Activated CD4-positive, alpha-beta T cell treated with anti-CD3 and anti-CD28 coated beads, Interleukin-2, amount 50 U/mL, for 48 hours (primary cell): ENCODE measurements at regions not wholly inside any gene's neighbourhood (a gene's known extent, or its start where the extent isn't known, plus 50 kb on each side); places are given as distances from the start of the nearest gene placed in this dataset.
"Not testable (repeated sequence)": the region's sequence is repeated elsewhere in the genome, so short reads cannot be mapped to it uniquely, and the experiment has no call there.

Experiments used
- DNase-seq, 2 experiments: peaks; one replicate each; pipeline ENCODE4 v3.0.0-alpha.2; 2020

DNA sequence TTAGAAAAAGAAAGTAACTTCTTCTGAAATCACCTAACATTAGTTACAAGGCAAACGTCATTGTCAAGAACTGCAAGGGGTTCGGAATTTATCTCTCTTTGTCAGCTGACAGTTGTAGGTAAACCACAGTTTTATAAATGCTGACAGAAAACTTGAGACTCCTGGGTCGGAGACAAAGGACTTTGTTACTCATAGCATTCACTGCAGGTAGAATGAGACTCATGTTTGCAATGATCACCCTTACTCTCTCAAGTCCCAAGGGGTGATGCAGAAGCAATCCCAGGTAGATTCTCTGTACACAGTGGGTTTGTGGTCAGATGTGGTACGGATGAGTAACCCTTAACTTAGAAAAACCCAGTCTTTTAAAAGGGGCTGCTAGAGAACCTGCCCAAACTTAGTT is 757.8 kb downstream of the TRIB2 start:
- DNase-seq = no peak

DNA sequence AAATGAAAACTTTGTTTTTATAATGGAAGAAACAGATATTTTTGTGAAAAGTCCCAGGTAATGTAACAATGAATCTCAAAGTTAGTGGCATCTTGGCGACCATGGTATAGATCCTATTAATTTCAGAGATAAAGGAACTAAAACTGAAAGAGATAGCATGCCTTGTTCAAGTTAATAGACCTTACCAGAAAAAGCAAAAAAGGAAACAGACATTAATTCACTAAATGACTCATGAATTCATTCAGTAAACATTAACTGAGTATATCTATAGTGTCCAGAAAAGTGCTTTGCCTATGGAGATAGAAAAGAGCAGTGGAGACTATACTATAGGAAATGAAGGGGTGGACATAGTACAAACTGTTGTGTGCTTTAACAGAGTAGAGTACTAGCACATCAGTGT is 763.3 kb downstream of the TRIB2 start:
- no peak for DNase-seq

DNA sequence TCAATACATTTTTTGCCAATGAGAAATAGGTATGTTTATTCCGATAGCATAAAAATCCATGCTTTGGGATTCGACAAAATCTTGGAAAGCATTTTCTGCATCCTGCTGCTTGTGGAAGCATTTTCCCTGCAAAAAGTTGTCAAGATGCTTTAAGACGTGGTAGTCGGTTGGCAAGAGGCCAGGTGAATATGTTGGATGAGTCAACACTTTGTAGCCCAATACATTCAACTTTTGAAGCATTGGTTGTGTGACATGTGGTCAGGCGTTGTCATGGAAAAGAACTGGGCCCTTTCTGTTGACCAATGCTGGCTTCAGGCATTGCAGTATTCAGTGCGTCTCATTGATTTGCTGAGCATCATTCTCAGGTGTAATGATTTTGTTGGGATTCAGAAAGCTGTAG is 764.5 kb downstream of the TRIB2 start:
- DNase-seq = no peak

DNA sequence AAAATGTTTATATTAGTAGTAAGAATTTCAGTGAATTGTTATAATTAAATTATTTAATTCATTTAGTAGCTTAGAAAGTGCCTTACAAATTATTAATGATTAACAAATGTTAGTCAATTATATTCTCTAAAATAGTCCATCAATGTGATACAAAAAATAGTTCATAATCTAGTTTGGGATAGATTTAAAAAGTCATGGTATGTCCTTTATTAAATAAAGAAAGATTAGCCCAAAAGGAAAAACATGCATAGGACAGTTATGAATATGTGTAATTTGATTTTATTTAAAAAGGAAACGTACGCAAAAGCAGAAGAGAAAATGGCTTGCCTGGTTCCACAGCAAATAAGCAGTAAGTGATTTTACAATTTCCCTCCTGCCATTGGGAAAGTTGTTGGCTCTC is 768.5 kb downstream of the TRIB2 start:
- no peak for DNase-seq

DNA sequence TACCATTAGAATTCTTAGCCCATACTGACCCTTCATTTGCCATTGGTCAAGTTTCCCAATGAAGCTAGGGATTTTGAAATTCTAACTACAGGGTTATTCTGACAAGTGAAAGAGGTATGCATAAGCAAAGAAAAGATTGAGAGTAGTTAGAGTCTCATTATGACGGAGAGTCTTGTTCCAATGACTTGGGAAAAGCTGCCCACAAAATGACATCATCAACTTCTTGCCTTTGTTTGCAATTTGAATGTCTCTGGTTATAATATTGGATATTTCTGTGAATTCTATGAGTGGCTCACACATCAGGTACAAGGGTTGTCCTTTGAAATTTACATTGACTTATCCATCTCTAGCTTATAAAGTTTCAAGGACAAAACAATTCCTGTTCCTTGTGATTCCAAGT is 772.2 kb downstream of the TRIB2 start:
- DNase-seq = no peak

DNA sequence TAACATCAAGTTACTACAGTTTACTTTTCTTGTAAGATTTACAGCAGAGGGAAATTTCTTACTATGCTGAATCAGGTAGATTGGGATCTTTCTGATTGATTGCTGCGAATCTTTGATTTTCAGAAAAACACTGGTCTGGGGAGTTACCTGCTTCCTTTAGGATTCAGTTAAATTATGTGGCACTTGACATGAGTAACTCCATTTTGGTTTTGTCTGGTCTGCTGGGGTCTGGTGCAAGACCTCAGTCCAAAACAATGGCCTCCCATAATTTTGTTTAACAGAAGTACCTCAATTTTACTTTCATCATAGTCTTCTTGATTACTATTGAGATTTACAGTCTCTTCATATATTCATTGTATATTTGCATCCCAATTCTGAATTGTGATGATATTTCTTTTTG is 775.5 kb downstream of the TRIB2 start:
- no peak for DNase-seq

DNA sequence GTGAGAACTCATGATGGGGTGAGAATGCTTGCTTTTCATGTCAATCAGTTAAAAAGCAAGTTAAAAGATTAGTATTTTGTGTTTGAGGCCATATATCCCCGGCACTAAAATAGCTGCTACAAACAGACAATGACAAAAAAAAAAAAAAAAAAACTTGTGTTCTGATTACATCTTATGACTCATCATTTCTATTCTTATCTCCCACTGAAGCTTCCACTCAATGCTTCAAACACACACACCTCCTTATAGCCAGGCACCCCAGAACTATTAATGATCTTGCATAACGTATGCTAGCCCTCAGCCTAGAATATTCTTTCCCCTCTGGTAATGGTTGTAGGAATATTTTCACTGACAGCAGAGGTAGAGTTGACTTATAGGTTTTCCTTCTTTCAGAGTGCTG is 778.3 kb downstream of the TRIB2 start:
- DNase-seq = no peak

DNA sequence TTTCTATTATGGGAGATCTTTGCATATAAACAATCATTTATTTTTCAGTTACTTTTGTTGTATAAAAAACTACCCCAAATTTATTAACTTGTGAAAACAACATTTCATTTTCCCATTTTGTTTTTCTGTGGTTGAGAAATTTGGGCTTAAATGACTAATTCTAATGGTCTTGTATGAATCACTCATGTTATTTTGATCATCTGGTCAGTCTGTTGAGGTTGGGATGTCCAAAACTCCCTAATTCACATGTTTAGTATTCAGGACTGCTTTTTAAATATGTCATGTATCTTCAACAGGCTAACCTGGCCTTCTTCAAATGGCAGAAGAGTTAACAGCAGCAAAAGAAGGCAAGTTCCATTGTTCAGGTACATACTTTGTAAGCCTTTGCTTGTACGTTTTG is 788.1 kb downstream of the TRIB2 start:
- DNase-seq = no peak

DNA sequence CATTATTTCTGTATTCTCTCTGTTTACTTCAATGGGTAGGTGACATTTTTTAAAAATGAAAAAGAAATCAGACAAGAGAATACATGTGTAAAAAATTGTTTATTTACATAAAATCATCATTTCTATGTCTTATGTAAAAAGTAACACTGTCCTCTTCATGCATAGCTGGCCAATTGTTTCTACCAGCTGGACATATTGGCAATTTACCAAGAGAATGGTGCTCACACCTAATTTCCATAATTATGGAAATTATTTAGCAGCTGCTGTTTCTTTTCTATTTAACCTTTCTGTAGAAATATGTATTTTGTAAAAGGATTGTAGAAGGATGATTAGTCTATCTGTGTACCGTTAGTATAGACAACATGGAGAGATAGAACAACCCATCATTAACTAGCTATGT is 791.9 kb downstream of the TRIB2 start:
- DNase-seq = no peak

DNA sequence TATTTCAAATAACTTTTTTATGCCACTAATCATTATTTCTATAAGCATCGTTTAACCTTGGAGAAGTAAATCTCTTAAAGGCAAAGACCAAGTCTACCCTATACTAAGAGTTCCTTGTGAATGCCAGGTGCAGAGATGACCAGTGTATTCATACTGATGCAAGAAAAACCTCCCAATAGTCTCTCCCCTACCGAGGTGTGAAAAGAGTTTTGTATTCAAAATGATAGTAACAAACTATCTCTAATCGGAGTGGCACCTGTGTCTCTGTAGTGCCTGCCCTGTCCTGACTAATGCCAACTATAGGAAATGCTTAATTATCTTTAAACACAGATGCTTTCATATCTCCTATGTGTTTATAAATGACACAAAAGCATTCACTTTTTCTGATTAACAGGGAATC is 798.5 kb downstream of the TRIB2 start:
- DNase-seq = no peak

DNA sequence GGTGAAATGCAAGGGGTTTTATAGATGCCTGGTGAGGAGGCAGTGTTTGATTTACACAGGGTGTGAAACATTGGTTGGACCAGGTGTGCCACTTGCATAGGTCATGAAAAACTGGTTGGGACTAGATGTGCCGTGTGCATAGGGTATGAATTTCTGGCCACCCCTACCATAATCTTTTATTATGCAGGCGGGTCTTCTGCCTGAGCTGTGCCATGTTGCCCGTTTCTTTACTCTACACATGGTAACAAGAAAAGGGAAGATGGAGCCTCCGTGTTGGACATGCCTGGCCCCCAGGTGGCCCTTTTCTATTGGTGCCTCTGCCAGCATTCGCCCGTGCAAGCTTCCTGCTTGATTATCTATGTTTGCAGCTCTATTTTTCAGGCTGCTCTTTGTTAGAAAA is 805.4 kb downstream of the TRIB2 start:
- no peak for DNase-seq

DNA sequence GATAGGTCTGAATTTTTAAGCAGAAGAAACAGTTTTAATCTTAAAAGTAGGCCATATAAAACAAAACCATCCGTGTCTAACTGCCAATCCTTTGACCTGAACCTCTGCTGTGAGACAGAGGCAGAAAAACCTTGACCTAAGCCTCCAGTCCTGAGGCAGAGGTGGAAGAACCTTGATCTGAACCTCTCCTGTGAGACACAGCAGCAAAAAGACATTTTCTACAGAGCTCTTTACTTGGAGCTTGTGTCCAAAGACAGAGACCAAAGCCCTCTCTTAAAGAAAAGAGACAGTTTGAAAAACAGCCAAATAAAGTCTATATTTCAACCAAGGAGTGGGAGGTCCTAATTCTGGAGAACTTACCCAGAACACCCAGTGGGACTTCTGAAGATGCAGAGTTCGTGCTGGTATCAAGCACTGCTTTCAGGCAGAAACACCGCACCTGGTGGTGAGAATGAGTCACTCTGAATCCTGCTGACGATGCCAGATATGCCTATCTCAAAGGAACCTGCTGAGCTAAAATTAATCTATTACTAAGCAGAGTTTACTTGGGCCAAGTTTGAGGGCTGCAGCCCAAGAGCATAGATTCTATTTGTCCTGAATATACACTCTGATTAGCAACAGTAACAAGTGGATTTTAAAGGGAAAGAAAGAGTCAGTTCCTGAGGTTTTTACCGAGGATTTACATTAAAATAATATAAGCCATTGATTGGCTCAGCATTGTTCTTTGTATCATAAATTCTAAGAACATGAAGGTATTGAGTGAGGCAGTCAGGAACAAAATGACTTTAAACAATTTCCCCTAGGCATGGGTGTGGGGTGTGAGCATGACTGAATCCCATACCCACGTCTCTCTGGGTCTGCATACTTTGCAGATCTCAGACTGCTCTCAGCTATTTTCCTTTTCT is 806.4 kb downstream of the TRIB2 start:
- no peak for DNase-seq

DNA sequence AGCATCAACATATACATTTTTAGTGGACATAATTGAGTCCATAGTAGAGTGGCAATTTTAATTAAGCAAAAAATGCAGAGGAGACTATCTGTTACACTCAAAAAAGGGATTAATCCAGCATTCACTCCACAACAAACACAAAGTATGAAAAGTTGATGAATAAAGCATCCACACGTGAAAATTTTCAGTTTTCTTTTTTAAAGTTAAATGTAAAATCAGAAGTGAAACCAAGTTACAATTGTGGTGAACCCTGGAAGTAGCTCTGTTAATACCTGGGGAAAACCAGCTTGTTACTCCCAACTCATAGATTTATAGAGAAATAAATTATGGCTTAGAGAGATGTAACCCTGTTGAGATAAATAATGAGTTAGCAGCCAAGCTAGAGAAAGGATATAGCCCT is 807.8 kb downstream of the TRIB2 start:
- DNase-seq = no peak

DNA sequence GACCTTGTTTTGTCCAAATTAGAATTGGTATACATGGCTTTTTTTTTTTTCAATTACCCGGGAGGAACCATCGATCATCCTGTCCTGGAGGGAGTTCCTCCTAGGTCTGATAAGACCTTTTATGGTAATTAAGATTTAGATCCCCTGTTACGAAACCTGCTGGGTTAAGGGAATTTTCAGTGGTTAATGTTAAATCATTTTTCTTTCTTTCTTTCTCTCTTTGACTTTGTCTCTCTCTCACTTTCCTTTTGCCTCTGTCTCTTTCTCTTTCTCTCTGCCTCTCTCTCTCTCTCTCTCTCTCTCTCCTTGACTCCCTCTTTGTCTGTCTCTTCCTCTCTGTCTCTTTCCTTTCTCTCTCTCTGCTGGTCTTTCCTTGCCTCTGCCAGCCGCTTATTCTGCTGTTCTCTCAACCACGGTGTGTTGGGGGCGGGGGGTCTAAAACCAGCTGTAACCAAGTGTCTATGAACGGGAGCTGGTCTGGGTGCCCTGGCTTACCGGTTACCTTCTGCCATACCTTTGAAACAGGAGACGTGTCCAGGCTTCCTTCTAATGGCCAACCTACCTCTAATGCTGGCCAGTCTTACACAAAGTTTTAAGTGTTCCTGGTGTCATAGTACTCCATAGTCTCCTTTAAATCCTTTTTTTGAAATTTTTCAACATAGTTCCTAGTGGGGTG is 815.1 kb downstream of the TRIB2 start:
- not testable (repeated sequence) for DNase-seq

DNA sequence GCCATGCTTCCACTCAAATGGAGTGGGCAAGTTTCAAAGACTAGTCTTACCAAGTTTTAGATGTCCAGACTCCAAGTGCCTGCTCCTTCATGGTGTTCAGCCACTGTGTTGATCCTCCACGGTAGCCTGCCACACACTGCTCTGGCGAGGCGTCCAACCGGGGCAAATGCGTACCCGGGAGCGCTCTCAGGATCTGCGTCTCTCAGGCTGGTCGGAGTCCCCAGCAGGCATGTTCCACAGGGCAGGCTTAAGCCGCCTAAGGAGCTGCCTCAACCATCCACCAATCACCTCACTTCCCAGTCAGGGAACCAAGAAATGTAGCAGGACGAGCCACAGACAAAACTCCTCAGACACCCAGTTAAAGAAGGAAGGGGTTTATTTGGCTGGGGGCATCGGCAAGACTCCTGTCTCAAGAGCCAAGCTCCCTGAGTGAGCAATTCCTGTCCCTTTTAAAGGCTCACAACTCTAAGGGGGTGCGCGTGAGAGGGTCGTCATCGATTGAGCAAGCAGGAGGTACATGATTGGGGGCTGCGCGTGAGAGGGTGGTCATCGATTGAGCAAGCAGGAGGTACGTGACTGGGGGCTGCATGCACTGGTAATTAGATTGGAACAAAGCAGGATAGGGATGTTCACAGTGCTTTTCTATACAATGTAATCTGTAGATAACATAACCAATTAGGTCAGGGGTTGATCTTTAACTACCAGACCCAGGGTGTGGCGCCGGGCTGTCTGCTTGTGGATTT is 816.2 kb downstream of the TRIB2 start:
- DNase-seq = not testable (repeated sequence)

DNA sequence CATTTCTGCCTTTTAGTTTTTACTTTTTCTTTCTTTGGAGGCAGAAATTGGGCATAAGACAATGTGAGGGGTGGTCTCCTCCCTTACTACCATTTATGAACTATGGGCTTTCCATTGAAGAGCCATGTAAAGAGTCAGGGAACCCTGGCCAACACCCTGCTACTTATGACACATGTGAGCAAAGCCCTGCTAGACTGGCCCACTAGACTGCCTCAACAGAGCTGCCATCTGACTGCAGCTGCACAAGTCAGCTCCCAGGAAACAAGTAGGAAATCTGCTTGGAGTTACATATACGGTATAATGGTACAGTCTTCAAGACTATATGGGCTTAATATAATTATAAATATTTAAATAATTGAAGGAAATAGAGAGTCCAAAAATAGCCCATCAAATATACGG is 816.8 kb downstream of the TRIB2 start:
- no peak for DNase-seq

DNA sequence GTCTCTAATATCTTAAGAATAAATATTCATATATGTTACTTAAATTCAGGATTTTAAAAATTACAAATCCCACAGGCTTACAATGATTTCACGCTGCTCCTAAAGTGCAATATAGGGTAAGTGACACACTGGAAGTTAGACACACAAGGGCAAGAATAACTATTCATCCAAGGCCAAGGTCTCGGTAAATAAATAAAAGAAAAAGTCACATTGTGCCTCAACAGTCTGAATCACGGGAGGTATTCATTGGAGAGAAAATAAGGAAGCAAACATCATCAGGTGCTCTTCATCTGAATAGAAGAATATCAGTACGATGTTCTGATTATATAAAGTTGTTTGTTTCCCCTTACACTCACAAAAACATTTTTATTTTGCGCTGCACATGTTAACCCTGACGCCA is 820.2 kb downstream of the TRIB2 start:
- no peak for DNase-seq

DNA sequence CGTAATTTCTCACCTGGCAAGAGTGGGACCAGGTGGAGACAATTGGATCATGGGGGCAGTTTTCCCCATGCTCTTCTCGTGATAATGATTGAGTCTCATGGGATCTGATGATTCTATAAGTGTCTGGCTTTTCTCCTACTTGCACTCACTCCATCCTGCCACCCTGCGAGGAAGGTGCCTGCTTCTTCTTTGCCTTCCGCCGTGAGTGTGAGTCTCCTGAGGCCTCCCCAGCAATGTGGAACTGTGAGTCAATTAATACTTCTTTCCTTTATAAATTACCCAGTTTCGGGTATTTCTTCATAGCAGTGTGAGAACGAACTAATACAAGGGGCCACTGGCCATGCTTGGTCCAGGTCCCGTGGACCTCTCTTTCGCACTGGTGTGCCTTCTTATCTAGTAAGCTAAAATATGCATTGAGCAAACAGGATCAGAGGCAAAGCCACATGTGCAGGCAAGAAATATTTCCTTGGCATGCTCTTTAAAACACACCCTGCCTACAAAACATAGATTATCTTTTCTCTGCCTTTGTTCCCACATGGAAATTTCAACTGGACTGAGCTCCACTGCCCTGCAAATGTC is 821.1 kb downstream of the TRIB2 start:
- DNase-seq = no peak

DNA sequence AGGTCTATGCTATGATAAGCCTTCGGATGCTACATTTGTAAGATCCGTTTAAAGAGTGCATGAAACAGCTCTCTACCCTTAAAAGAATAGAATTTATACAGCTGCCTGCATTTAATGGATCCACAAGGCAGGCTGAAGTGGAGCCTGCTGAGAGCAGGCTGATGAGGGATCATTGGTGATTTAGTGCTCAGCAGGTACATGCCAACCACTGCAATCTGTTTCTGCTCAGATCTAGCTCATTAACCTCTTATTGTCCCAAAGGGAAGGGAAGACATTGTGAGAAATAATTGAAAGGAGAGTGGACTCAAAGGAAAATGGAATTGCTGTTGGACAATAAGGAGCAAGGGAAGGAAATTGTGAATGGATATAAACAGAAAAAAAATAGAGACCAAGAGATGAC is 822.6 kb downstream of the TRIB2 start:
- no peak for DNase-seq

DNA sequence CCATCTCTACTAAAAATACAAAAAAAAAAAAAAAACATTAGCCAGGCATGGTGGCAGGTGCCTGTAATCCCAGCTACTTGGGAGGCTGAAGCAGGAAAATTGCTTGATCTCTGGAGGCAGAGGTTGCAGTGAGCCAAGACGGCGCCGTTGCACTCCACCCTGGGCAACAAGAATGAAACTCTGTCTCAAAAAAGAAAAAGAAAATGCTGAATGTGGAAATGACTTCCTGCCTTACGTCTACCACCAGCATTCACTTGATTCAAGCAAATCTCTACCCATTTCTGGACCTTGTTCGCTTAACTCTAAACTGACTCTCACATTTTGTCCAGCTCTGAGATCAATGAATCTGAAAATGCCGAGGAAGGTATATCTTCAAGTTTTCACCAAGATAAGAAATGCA is 825.3 kb downstream of the TRIB2 start:
- DNase-seq = no peak

DNA sequence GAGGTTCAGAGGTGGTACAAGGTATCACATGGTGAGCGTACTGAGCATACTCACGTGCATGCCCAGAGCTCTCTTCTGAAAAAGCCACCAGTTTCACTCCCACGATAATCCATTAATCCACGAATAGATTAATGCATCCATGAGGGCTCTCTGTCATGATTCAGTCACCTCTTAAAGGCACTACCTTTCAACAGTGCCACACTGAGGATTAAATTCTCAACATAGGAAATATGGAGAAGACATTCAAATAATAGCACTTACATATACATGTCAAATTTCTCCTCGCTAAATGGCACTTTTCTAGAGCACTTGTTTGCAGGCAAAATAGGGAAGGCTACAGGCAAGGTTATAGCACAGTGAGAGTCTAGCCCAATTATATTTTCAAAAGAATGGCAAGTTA is 825.9 kb downstream of the TRIB2 start:
- no peak for DNase-seq

DNA sequence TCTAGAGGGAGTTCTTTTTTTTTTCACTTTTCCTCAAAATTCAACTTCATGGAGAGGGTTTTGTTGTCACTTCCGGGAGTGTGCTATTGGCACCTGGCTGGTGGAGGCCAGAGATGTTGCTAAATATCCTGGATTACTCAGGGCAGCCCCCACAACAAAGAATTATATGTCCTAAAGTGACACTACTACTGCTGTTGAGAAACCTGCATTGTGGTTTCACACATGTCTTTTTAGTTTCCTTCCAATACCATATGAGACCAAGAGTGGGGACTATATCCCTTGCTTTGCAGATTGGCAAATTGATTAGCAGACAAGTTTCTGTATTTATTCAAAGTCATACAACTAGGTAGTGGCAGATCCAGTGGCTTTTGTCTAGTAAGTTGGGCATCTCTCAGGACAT is 826.8 kb downstream of the TRIB2 start:
- no peak for DNase-seq

DNA sequence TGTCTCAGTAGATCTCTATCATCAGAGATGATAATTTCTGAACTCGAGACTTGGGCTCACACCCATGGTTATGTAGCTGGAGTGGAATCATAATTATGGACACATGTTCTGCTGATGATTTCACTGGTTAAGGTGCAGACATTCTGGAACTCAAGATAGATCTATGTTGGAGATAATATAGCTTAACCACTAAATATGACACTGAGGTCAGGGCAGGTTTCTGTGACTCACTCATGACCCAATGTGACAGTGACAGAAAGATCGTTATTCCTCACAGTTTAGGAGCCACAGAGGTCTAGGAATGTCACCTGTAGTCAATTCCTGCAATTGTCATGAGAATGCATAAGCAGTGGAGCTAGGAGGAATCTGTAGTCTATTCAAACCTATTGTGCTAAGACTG is 828.6 kb downstream of the TRIB2 start:
- DNase-seq = no peak

DNA sequence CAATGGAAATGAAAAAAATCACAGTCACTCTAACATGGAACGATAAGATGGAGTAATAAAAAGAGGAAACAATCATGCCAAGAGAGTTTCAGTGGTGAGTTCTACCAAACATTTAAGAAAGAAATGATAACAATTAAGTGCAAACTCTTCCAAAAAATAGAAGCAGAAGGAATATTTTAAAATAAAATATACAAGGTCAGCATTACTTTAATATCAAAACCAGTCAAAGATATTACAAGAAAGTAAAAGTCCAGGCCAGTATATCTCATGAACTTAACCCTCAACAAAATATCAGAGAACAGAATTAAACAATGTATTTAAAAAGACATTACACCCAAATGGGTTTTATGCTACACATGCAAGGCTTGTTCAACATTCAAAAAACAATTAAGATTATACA is 829.4 kb downstream of the TRIB2 start:
- no peak for DNase-seq
